22Rv1 (cell line): ENCODE measurements at regions not wholly inside any gene's neighbourhood (a gene's known extent, or its start where the extent isn't known, plus 50 kb on each side); places are given as distances from the start of the nearest gene placed in this dataset.

Source experiments
- H3K27ac ChIP-seq: fragments of 450-650 bp; 2 replicates; pipeline ENCODE4 v1.5.1; 2017
- ZFX ChIP-seq: fragments of 450-650 bp; IDR thresholded peaks from 2 replicates; pipeline ENCODE4 v1.6.1; 2017; ENCODE audit warnings: antibody characterized with exemption, borderline replicate concordance
- TF ChIP-seq, protein P1 (sequence below): fragments of 450-650 bp; IDR thresholded peaks from 2 replicates; pipeline ENCODE4 v1.5.1; 2017; ENCODE audit warnings: mild to moderate bottlenecking

DNA sequence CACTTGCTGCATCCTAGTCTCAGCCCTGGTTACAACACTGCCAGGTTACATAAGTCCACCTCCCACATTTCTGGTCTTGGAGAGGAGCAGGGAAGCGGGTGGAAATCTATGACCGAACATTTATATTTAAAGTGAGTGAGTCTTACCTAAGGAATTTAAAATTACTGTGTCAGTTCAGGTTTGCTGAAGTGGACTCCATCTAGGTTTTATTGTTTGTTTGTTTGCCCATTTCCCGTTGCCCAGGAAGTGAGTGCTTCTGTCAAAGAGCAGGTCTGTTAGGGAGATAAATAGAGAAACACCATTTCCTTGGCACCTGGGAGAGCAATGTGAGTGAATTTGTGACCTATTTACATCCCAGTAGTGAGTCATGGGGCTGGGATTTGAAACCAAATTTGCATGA lies 179.5 kb downstream of the KIF4B start:
- no peak overlapping the region for H3K27ac ChIP-seq
- TF ChIP-seq, protein P1, sequence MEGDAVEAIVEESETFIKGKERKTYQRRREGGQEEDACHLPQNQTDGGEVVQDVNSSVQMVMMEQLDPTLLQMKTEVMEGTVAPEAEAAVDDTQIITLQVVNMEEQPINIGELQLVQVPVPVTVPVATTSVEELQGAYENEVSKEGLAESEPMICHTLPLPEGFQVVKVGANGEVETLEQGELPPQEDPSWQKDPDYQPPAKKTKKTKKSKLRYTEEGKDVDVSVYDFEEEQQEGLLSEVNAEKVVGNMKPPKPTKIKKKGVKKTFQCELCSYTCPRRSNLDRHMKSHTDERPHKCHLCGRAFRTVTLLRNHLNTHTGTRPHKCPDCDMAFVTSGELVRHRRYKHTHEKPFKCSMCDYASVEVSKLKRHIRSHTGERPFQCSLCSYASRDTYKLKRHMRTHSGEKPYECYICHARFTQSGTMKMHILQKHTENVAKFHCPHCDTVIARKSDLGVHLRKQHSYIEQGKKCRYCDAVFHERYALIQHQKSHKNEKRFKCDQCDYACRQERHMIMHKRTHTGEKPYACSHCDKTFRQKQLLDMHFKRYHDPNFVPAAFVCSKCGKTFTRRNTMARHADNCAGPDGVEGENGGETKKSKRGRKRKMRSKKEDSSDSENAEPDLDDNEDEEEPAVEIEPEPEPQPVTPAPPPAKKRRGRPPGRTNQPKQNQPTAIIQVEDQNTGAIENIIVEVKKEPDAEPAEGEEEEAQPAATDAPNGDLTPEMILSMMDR = no peak
- TF ChIP-seq ZFX = no peak

DNA sequence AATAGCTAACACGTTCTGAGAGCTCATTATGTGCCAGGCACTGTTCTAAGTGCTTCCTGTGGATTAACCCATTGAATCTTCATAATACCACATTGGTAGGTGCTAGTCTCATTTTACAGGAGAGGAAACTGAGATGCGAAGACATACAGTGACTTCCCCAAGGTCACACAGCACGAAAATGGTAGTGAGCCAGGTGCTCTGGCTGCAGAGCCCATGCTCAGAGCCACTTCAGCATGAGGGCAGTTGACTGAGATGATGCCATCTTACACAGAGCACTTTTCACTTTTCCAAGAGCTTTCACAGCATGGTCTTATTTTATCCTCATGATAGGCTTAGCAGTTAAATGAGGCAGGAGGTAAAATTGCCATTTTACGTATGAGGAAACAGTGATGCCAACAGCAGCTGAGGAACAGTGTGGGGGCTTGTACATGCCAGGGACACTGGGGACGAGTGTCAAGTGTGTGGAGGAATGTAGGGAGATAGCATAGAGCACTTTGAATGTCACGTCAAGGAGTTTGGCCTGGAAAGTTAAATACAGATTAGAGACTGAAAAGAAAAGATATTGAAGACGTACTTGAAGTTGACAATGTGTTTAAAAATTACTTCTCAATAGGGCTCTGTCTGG lies 180.0 kb downstream of the KIF4B start:
- H3K27ac ChIP-seq = no peak overlapping the region
- TF ChIP-seq ZFX = no peak
- TF ChIP-seq, protein P1 = no peak

DNA sequence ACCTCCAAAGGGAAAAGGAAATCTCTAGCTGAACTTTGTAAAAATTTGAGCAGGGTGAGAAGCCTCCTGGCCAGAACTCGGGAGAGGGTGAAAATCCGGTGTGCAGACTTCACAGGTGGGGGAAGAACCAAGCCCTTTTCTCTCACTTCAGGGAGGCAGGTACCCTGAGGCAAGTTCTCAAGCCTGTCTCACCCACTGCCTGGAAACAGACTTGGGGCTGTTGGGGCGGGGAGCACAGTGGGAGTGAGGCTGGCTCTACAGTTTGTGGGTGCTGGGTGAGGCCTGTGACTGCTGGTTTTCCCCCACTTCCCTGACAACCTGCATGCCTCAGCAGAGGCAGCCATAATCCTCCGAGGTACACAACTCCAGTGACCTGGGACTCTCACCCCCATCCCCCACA lies 187.1 kb downstream of the KIF4B start:
- no peak overlapping the region for H3K27ac ChIP-seq
- TF ChIP-seq, protein P1 = no peak
- TF ChIP-seq ZFX = no peak

DNA sequence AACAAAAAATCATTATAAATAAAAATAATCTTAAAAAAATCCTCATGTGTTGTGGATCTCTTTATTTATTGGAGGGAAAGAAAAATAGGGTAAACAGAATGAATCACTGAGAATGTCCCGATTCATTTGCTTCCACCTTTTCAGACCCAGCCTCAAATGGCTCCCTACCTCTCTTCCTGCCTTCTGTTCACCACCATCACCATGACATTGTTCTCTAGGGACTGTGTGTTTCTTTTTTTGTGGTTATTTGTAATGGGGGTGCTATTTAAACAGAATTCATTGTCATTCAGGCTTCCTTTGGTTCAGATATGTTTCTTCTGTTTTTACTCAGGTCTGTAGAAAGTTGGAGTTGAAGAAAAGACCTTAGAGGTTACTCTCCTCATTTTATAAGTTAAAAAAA lies 198.2 kb downstream of the KIF4B start:
- TF ChIP-seq ZFX = no peak
- TF ChIP-seq, protein P1 = no peak
- no peak overlapping the region for H3K27ac ChIP-seq

DNA sequence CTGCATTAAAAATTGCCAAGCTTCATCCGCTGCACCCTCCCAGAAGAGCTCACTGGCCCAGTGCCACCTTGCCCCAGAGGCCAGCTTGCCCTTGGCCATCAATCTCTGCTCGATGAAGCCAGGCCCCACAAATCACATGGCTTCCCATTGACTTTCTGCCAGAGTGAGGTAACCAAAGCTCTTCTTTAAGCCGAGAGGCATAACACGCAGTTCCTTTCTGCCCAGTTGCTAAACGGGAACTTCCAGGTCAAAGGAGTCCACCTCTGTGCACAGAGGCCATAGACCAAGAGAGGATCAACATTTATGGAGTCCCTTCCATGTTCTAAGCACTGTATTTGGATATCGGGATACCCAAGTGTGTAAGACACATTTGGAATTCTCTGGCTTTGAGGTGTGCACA lies 208.8 kb downstream of the KIF4B start:
- TF ChIP-seq, protein P1 = no peak
- no peak for TF ChIP-seq ZFX
- no peak overlapping the region for H3K27ac ChIP-seq

DNA sequence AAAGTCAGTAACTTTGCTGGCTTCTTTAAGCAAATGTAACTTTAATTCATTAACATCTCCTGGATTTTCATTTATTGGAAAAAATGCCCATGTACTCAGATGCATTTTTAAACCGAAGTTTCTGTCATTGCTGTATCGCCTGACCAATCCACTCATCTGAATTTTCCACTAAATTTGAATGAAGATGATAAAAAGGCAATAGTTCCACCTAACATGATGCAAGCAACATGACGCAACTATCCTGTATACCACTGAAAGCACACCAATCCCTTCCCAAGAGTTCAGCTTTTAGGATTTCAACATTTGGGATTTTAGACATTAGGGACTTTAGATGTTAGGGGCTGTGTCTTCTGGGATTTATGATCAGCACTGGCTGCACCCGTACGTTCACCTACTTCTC lies 215.6 kb downstream of the KIF4B start:
- H3K27ac ChIP-seq = no peak overlapping the region
- TF ChIP-seq, protein P1 = no peak

DNA sequence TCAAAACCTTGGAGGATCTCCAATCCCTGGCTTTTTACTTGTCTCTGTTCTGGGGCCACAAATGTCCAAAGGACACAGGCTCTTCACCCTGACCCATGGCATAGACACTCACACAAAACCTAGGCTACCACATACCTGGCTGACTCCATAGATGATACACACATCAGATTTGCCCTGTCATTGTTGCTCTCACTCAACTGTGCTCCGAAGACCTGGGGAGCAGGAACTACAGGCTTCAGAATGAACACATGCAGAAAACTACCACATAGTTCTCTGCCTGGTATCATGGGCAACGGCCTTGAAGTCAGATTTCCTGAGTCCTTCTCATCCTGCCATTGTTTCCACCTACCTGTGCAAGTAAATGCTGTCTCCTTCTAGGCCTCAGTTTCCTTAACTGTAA lies 226.2 kb downstream of the KIF4B start:
- H3K27ac ChIP-seq = no peak overlapping the region
- TF ChIP-seq, protein P1 = no peak
- no peak for TF ChIP-seq ZFX
